Upper lobe of left lung (tissue), 4 donors: ENCODE measurements at regions not wholly inside any gene's neighbourhood (a gene's known extent, or its start where the extent isn't known, plus 50 kb on each side); places are given as distances from the start of the nearest gene placed in this dataset.
"Not testable (repeated sequence)": the region's sequence is repeated elsewhere in the genome, so short reads cannot be mapped to it uniquely, and the experiment has no call there.

ENCODE experiments used
- POLR2A ChIP-seq, 4 donors: fragments of 450-650 bp; IDR thresholded peaks; one replicate each; pipeline ENCODE4 v1.5.1; 2016 to 2017; ENCODE audit warnings: antibody characterized with exemption in 4 of 4, mild to moderate bottlenecking in 2 of 4
- TF ChIP-seq, protein P1 (sequence below), 6 experiments: fragments of 450-650 bp in 4 of 6; fragments of 200-600 bp in 2 of 6; sonication (generic) in 2 of 6; IDR thresholded peaks; one replicate each; pipeline ENCODE4 v1.5.1; 2016 to 2019; ENCODE audit warnings: antibody characterized with exemption in 6 of 6

GRCh38 chrY:12438823-12439222, 262.2 kb upstream of the USP9Y start:
- TF ChIP-seq, protein P1, sequence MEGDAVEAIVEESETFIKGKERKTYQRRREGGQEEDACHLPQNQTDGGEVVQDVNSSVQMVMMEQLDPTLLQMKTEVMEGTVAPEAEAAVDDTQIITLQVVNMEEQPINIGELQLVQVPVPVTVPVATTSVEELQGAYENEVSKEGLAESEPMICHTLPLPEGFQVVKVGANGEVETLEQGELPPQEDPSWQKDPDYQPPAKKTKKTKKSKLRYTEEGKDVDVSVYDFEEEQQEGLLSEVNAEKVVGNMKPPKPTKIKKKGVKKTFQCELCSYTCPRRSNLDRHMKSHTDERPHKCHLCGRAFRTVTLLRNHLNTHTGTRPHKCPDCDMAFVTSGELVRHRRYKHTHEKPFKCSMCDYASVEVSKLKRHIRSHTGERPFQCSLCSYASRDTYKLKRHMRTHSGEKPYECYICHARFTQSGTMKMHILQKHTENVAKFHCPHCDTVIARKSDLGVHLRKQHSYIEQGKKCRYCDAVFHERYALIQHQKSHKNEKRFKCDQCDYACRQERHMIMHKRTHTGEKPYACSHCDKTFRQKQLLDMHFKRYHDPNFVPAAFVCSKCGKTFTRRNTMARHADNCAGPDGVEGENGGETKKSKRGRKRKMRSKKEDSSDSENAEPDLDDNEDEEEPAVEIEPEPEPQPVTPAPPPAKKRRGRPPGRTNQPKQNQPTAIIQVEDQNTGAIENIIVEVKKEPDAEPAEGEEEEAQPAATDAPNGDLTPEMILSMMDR (IDR thresholded peaks at IDR 0.05), result not testable (repeated sequence)
- TF ChIP-seq POLR2A (IDR thresholded peaks at IDR 0.05), result not testable (repeated sequence)
